AG10803 (cell line): ENCODE measurements at regions not wholly inside any gene's neighbourhood (a gene's known extent, or its start where the extent isn't known, plus 50 kb on each side); places are given as distances from the start of the nearest gene placed in this dataset.

ENCODE experiments used
- DNase-seq: peaks from one replicate; pipeline ENCODE4 v3.0.0; 2010; ENCODE audit warnings: low read depth
- H3K4me3 ChIP-seq: 2 replicates; pipeline ENCODE4 v1.5.1; 2011; ENCODE audit warnings: mild to moderate bottlenecking, low read length, control low read depth
- CTCF ChIP-seq: conservative IDR thresholded peaks from 2 replicates; pipeline ENCODE4 v1.5.1; 2011; ENCODE audit warnings: mild to moderate bottlenecking, low read length, control low read depth, inconsistent platforms

GRCh38 chr7:7127773-7128172, 54.6 kb upstream of the C1GALT1 start:
- no peak for DNase-seq
- no peak for TF ChIP-seq CTCF
- H3K4me3 ChIP-seq: no peak overlapping the region

GRCh38 chr7:7129381-7129780, 53.0 kb upstream of the C1GALT1 start:
- TF ChIP-seq CTCF: no peak
- peak; percentile 15 for DNase-seq
- H3K4me3 ChIP-seq: no peak overlapping the region

- no peak for DNase-seq
- no peak for TF ChIP-seq CTCF
- H3K4me3 ChIP-seq: no peak overlapping the region
Measured at GRCh38 chr7:7131273-7131672, 51.1 kb upstream of the C1GALT1 start.
